Mesenchymal stem cell (in vitro differentiated cells and primary cell): ENCODE measurements at regions not wholly inside any gene's neighbourhood (a gene's known extent, or its start where the extent isn't known, plus 50 kb on each side); places are given as distances from the start of the nearest gene placed in this dataset.
A peak's percentile ranks its signal among the peaks of the same experiment; 100 is the strongest.

Source experiments
- DNase-seq: peaks from one replicate; pipeline ENCODE4 v3.0.0-alpha.2; 2013
- H2AFZ ChIP-seq: one replicate; pipeline ENCODE4 v1.6.1; 2013; ENCODE audit warnings: low read depth, mild to moderate bottlenecking, control low read depth, inconsistent platforms, low read length, moderate library complexity
- H2AK5ac ChIP-seq: 2 replicates; pipeline ENCODE4 v1.6.1; 2013; ENCODE audit warnings: low read length, moderate library complexity, mild to moderate bottlenecking, inconsistent platforms; ENCODE audit not compliant: severe bottlenecking
- H2BK120ac ChIP-seq: one replicate; pipeline ENCODE4 v1.6.1; 2013; ENCODE audit warnings: low read depth, mild to moderate bottlenecking, inconsistent platforms, low read length, moderate library complexity
- H2BK12ac ChIP-seq, 2 experiments: one replicate each; pipeline ENCODE4 v1.6.1; 2013; ENCODE audit warnings: inconsistent platforms in 2 of 2, low read length in 2 of 2, mild to moderate bottlenecking in 2 of 2, moderate library complexity in 2 of 2, control low read depth in 1 of 2
- H2BK15ac ChIP-seq: one replicate; pipeline ENCODE4 v1.6.1; 2013; ENCODE audit warnings: mild to moderate bottlenecking, low read depth, inconsistent platforms; ENCODE audit not compliant: poor library complexity, severe bottlenecking
- H2BK5ac ChIP-seq: 2 replicates; pipeline ENCODE4 v1.6.1; 2013; ENCODE audit warnings: low read depth, mild to moderate bottlenecking, low read length, control low read depth, inconsistent platforms; ENCODE audit not compliant: poor library complexity, severe bottlenecking
- H3K14ac ChIP-seq, 2 experiments: one replicate each; pipeline ENCODE4 v1.6.1; 2013; ENCODE audit warnings: inconsistent platforms in 2 of 2, low read length in 2 of 2, control low read depth in 1 of 2, mild to moderate bottlenecking in 1 of 2, moderate library complexity in 1 of 2
- H3K18ac ChIP-seq, 2 experiments: one replicate each; pipeline ENCODE4 v1.6.1; 2013; ENCODE audit warnings: inconsistent platforms in 2 of 2, low read length in 2 of 2, control low read depth in 1 of 2, low read depth in 1 of 2, mild to moderate bottlenecking in 1 of 2
- H3K23ac ChIP-seq, 2 experiments: one replicate each; pipeline ENCODE4 v1.6.1; 2013; ENCODE audit warnings: inconsistent platforms in 2 of 2, low read length in 2 of 2, mild to moderate bottlenecking in 2 of 2, moderate library complexity in 2 of 2, control low read depth in 1 of 2
- H3K27ac ChIP-seq: 2 replicates; pipeline ENCODE4 v1.5.1; 2013; ENCODE audit warnings: mild to moderate bottlenecking, moderate library complexity, low read length, control low read depth, inconsistent platforms; ENCODE audit not compliant: poor library complexity, severe bottlenecking
- H3K27me3 ChIP-seq, 2 experiments: 2 replicates each; pipeline versions ENCODE4 v1.6.1 to v1.7.0; 2013; ENCODE audit warnings: low read length in 2 of 2, mild to moderate bottlenecking in 2 of 2, moderate library complexity in 2 of 2, control low read depth in 1 of 2, inconsistent platforms in 1 of 2; ENCODE audit not compliant: control insufficient read depth in 1 of 2, insufficient read depth in 1 of 2
- H3K36me3 ChIP-seq, 2 experiments: 2 replicates each; pipeline versions ENCODE4 v1.6.1 to v1.7.0; 2013; ENCODE audit warnings: low read length in 2 of 2, control low read depth in 1 of 2, inconsistent platforms in 1 of 2, low read depth in 1 of 2, mild to moderate bottlenecking in 1 of 2; ENCODE audit not compliant: insufficient read depth in 2 of 2, control insufficient read depth in 1 of 2
- H3K4ac ChIP-seq, 2 experiments: one replicate each; pipeline ENCODE4 v1.6.1; 2013; ENCODE audit warnings: inconsistent platforms in 2 of 2, low read length in 2 of 2, mild to moderate bottlenecking in 2 of 2, moderate library complexity in 2 of 2, control low read depth in 1 of 2, low read depth in 1 of 2
- H3K4me1 ChIP-seq: 2 replicates; pipeline ENCODE4 v1.6.1; 2013; ENCODE audit warnings: low read depth, low read length, control low read depth; ENCODE audit not compliant: control insufficient read depth, insufficient read depth
- H3K4me2 ChIP-seq: 2 replicates; pipeline ENCODE4 v1.6.1; 2013; ENCODE audit warnings: low read length, mild to moderate bottlenecking, inconsistent platforms; ENCODE audit not compliant: poor library complexity, severe bottlenecking
- H3K4me3 ChIP-seq, 2 experiments: 2 replicates each; pipeline versions ENCODE4 v1.5.1 to v1.7.0; 2013; ENCODE audit warnings: low read length in 2 of 2, mild to moderate bottlenecking in 2 of 2, control low read depth in 1 of 2, low read depth in 1 of 2; ENCODE audit not compliant: insufficient read depth in 1 of 2
- H3K79me1 ChIP-seq: replicated peaks from 2 replicates; pipeline ENCODE4 v1.6.1; 2013; ENCODE audit warnings: mild to moderate bottlenecking, control low read depth, low read length, inconsistent platforms; ENCODE audit not compliant: poor library complexity, severe bottlenecking
- H3K9ac ChIP-seq: 2 replicates; pipeline ENCODE4 v1.7.0; 2013; ENCODE audit warnings: mild to moderate bottlenecking, low read length, moderate library complexity
- H3K9me3 ChIP-seq: 2 replicates; pipeline ENCODE4 v1.7.0; 2013; ENCODE audit warnings: mild to moderate bottlenecking, low read length; ENCODE audit not compliant: control insufficient read depth
- H4K8ac ChIP-seq: one replicate; pipeline ENCODE4 v1.6.1; 2013; ENCODE audit warnings: inconsistent platforms, mild to moderate bottlenecking, low read length, moderate library complexity
- H4K91ac ChIP-seq: one replicate; pipeline ENCODE4 v1.6.1; 2013; ENCODE audit warnings: mild to moderate bottlenecking, low read length, inconsistent platforms
- whole genome bisulfite sequencing: methylation state at CpG from one replicate; pipeline ENCODE4 v1.1.7; 2013; ENCODE audit warnings: mixed read lengths; 5-methylcytosine and 5-hydroxymethylcytosine counted together

DNA sequence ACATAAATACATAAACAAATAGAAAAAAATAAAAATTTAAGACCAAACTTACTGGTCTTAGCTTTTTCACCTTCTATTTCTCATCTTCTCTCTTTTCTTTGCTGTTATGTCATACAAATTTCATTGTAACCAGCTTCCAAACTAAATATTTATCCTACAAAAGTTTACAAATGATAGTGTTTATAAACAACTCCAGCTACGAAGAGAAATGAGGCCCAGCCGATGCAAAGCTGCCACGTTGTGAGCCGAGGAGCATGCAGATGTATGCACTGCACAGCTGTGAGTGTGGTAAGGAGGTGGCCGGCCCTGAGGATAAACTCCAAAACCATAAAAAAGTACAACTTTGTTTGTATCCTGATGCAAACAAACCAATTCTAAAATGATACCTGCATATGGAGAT is 642.4 kb upstream of the SGCG start:
- no peak overlapping the region for H3K14ac ChIP-seq
- 58% methylated on average over 2 of the region's 5 CpGs for WGBS

DNA sequence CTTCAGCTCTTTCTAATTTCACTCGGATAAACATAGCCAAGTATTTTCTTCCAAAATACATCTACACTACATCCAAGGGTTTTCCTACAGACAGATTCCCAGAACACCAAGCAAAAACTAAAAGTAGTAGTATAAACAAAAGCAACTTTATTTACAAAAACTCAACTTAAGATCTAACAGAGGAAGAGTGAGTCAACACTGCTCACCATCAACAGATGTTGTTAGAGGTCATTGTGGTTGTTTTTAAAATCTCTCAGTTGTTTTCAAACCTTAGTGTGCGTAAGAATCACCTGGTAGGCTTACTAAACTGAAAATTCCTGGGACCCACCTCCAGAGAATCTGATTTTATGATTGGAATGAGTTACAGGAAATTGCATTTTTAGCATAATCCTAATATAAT is 631.7 kb upstream of the SGCG start:
- Histone ChIP-seq H2BK15ac (no peak overlapping the region), H3K9ac (no peak overlapping the region), H2BK120ac (no peak overlapping the region), H3K14ac (no peak overlapping the region), H3K9me3 (peaks cover 8% of the 10 kb centered on the region), H3K4ac (no peak overlapping the region), H2BK5ac (no peak overlapping the region), H3K4me2 (no peak overlapping the region), H3K18ac (no peak overlapping the region), H2AFZ (no peak overlapping the region), H3K4me1 (no peaks in the 10 kb centered on the region), H3K4me3 (no peak overlapping the region), H3K36me3 (no peaks in the 10 kb centered on the region), H2BK12ac (no peak overlapping the region), H3K23ac (no peak overlapping the region), H4K8ac (no peak overlapping the region), H2AK5ac (no peak overlapping the region), H3K79me1 (no peaks in the 10 kb centered on the region), H3K27ac (no peak overlapping the region), H3K27me3 (no peaks in the 10 kb centered on the region), H4K91ac (no peak overlapping the region)
- DNase-seq: peak; percentile 62
- 47% methylated on average over 1 of the region's 2 CpGs for WGBS

More for the DNA sequence above, 642.4 kb upstream of the SGCG start:
- H3K27me3 ChIP-seq: no peaks in the 10 kb centered on the region
- no peak overlapping the region for H3K9ac ChIP-seq
- H3K4me1 ChIP-seq: no peaks in the 10 kb centered on the region
- H2BK15ac ChIP-seq: no peak overlapping the region
- H3K4ac ChIP-seq: no peak overlapping the region
- no peak overlapping the region for H4K8ac ChIP-seq
- no peak overlapping the region for H2BK5ac ChIP-seq
- H3K36me3 ChIP-seq: no peaks in the 10 kb centered on the region
- no peaks in the 10 kb centered on the region for H3K79me1 ChIP-seq
- no peak overlapping the region for H3K18ac ChIP-seq
- H3K4me3 ChIP-seq: no peak overlapping the region
- H2BK12ac ChIP-seq: no peak overlapping the region
- no peak overlapping the region for H3K23ac ChIP-seq
- no peak overlapping the region for H2BK120ac ChIP-seq
- H3K9me3 ChIP-seq: peaks cover 14% of the 10 kb centered on the region
- no peak overlapping the region for H2AFZ ChIP-seq
- H3K27ac ChIP-seq: no peak overlapping the region
- H3K4me2 ChIP-seq: no peak overlapping the region
- H4K91ac ChIP-seq: no peak overlapping the region
- no peak overlapping the region for H2AK5ac ChIP-seq
- peak; percentile 37 for DNase-seq

DNA sequence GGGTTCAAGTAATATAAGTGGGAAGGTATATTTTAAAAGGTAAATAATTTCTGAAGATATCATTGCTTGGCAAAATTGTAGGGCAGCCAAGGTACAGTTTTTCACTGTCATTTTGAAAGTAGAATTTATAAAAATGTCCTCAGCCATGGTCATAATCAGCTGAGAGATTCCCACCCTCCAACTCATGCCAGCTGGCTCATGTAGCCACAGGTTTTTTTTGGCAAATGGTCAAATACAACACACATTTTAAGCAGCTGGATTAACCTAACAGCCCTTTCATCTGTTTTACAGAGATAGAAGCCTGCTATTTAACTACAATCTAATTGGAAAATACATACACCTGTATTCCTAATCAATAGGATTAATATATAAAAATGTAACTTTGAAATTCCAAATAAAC is 619.2 kb upstream of the SGCG start:
- Histone ChIP-seq H3K4me2 (no peak overlapping the region), H3K36me3 (no peaks in the 10 kb centered on the region), H3K4ac (no peak overlapping the region), H4K8ac (no peak overlapping the region), H3K9me3 (peaks cover 7% of the 10 kb centered on the region), H3K4me3 (no peak overlapping the region), H3K27ac (no peak overlapping the region), H2AK5ac (no peak overlapping the region), H3K23ac (no peak overlapping the region), H3K9ac (no peak overlapping the region), H2BK12ac (no peak overlapping the region), H2BK15ac (no peak overlapping the region), H2BK120ac (no peak overlapping the region), H3K14ac (no peak overlapping the region), H3K18ac (no peak overlapping the region), H3K4me1 (no peaks in the 10 kb centered on the region), H2AFZ (no peak overlapping the region), H4K91ac (no peak overlapping the region), H3K27me3 (no peaks in the 10 kb centered on the region), H3K79me1 (no peaks in the 10 kb centered on the region), H2BK5ac (no peak overlapping the region)
- no peak for DNase-seq

DNA sequence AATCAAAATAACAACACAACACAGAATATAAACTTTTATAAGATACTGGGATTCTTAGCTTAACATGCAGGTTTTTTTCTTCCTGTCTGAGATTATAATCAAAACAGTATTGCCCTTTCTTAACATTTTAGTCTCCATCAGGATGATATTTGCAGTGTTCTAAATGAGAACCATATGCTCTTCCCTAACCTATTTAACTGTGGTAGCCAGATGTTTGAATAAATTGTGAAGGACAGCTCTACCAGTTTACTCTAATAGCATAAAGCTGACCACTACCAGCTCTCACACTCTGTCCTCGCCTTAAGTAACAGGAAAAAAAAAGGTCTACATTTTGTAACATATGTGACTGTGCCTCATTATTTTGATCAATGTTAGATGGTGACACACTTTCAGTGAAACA is 618.7 kb upstream of the SGCG start:
- Histone ChIP-seq H2BK12ac (no peak overlapping the region), H3K27ac (no peak overlapping the region), H2BK5ac (no peak overlapping the region), H3K4ac (no peak overlapping the region), H3K27me3 (no peaks in the 10 kb centered on the region), H3K4me2 (no peak overlapping the region), H2BK120ac (no peak overlapping the region), H3K23ac (no peak overlapping the region), H4K8ac (no peak overlapping the region), H3K36me3 (no peaks in the 10 kb centered on the region), H3K18ac (no peak overlapping the region), H3K4me1 (no peaks in the 10 kb centered on the region), H2AK5ac (no peak overlapping the region), H3K9me3 (peaks cover 7% of the 10 kb centered on the region), H3K14ac (no peak overlapping the region), H3K4me3 (no peak overlapping the region), H3K79me1 (no peaks in the 10 kb centered on the region), H2BK15ac (no peak overlapping the region), H3K9ac (no peak overlapping the region), H4K91ac (no peak overlapping the region), H2AFZ (no peak overlapping the region)
- no peak for DNase-seq
- no CpG with 5 or more reads among the region's 1 CpG for WGBS
